WTC11 (cell line): ENCODE measurements at regions not wholly inside any gene's neighbourhood (a gene's known extent, or its start where the extent isn't known, plus 50 kb on each side); places are given as distances from the start of the nearest gene placed in this dataset.

ENCODE experiments used
- ATAC-seq: fragments of 200-7000 bp; cut with Tn5 transposase; 2 replicates; pipeline ENCODE4 v1.10.0; 2021; ENCODE audit warnings: mild to moderate bottlenecking, moderate library complexity
- CTCF ChIA-PET: fragments of 300-600 bp; sonication (Branson Sonifier 250); formaldehyde crosslinking; loops from one replicate; lab custom pipeline; 2021; ENCODE audit warnings: antibody characterized with exemption; lab: Charles Lee
- POLR2A ChIA-PET: fragments of 350-600 bp; sonication (Branson Sonifier 250); formaldehyde crosslinking; loops from one replicate; lab custom pipeline; 2021; ENCODE audit warnings: antibody characterized with exemption; lab: Charles Lee
- DNase-seq: peaks from one replicate; pipeline ENCODE4 v3.0.0; 2021; ENCODE audit warnings: low spot score
- H3K27ac Mint-ChIP-seq: 2 replicates; pipeline ENCODE4 v1.8.0; 2021; ENCODE audit warnings: mixed read lengths
- H3K27me3 Mint-ChIP-seq: 2 replicates; pipeline ENCODE4 v1.8.0; 2021; ENCODE audit warnings: low read depth, mild to moderate bottlenecking, moderate library complexity, mixed read lengths
- H3K36me3 Mint-ChIP-seq: 2 replicates; pipeline ENCODE4 v1.8.0; 2021; ENCODE audit warnings: mixed read lengths
- H3K4me1 Mint-ChIP-seq: 2 replicates; pipeline ENCODE4 v1.8.0; 2022; ENCODE audit warnings: mixed read lengths
- H3K4me3 Mint-ChIP-seq: 2 replicates; pipeline ENCODE4 v1.8.0; 2021; ENCODE audit warnings: mild to moderate bottlenecking, moderate library complexity, mixed read lengths
- H3K9me3 Mint-ChIP-seq: 2 replicates; pipeline ENCODE4 v1.8.0; 2021; ENCODE audit warnings: mixed read lengths
- ETV6 ChIP-seq: sonication (generic); formaldehyde crosslinking; IDR thresholded peaks from 2 replicates; pipeline ENCODE4 v1.8.1; 2022; ENCODE audit warnings: mild to moderate bottlenecking, missing genetic modification reagents
- GABPB1 ChIP-seq: sonication (generic); formaldehyde crosslinking; IDR thresholded peaks from 2 replicates; pipeline ENCODE4 v1.8.1; 2023; ENCODE audit warnings: mild to moderate bottlenecking, missing genetic modification reagents
- GRHL2 ChIP-seq: fragments of 250-450 bp; sonication (Bioruptor Pico); IDR thresholded peaks from 2 replicates; pipeline ENCODE4 v1.8.0; 2022; ENCODE audit warnings: mild to moderate bottlenecking, moderate library complexity; ENCODE audit not compliant: insufficient replicate concordance, severe bottlenecking
- JAZF1 ChIP-seq: fragments of 250-450 bp; sonication (Bioruptor Pico); IDR thresholded peaks from 2 replicates; pipeline ENCODE4 v1.9.0; 2021; ENCODE audit warnings: moderate library complexity, mild to moderate bottlenecking, inconsistent platforms
- KAT7 ChIP-seq: sonication (generic); formaldehyde crosslinking; IDR thresholded peaks from 2 replicates; pipeline ENCODE4 v1.8.1; 2023; ENCODE audit warnings: missing genetic modification reagents, mild to moderate bottlenecking, borderline replicate concordance
- NR3C1 ChIP-seq: sonication (generic); formaldehyde crosslinking; conservative IDR thresholded peaks from 2 replicates; pipeline ENCODE4 v1.8.1; 2023; ENCODE audit warnings: low read depth, mild to moderate bottlenecking, missing genetic modification reagents
- RORB ChIP-seq: fragments of 250-450 bp; sonication (Bioruptor Pico); IDR thresholded peaks from 2 replicates; pipeline ENCODE4 v1.9.0; 2021; ENCODE audit warnings: mild to moderate bottlenecking
- SMAD4 ChIP-seq: sonication (generic); formaldehyde crosslinking; IDR thresholded peaks from 2 replicates; pipeline ENCODE4 v1.8.0; 2022; ENCODE audit warnings: mild to moderate bottlenecking, missing genetic modification reagents
- ZNF121 ChIP-seq: sonication (generic); formaldehyde crosslinking; IDR thresholded peaks from 2 replicates; pipeline ENCODE4 v1.8.0; 2023; ENCODE audit warnings: missing genetic modification reagents
- ZNF138 ChIP-seq: sonication (generic); formaldehyde crosslinking; conservative IDR thresholded peaks from 2 replicates; pipeline ENCODE4 v1.8.1; 2022; ENCODE audit warnings: mild to moderate bottlenecking, moderate library complexity, missing genetic modification reagents
- ZNF263 ChIP-seq: sonication (generic); formaldehyde crosslinking; IDR thresholded peaks from 2 replicates; pipeline ENCODE4 v1.8.1; 2022; ENCODE audit warnings: low read depth, mild to moderate bottlenecking, moderate library complexity, missing genetic modification reagents
- TF ChIP-seq, protein P1 (sequence below): fragments of 200-600 bp; IDR thresholded peaks from 2 replicates; pipeline ENCODE4 v1.8.0; 2022; ENCODE audit warnings: antibody characterized with exemption
- TF ChIP-seq, protein P2 (sequence below): sonication (generic); formaldehyde crosslinking; conservative IDR thresholded peaks from 2 replicates; pipeline ENCODE4 v1.8.1; 2023; ENCODE audit warnings: mild to moderate bottlenecking, low read depth, missing genetic modification reagents, moderate library complexity
- TF ChIP-seq, protein P3 (sequence below): sonication (generic); formaldehyde crosslinking; IDR thresholded peaks from 2 replicates; pipeline ENCODE4 v1.8.1; 2023; ENCODE audit warnings: mild to moderate bottlenecking, missing genetic modification reagents
- TF ChIP-seq, protein P4 (sequence below): sonication (generic); formaldehyde crosslinking; IDR thresholded peaks from 2 replicates; pipeline ENCODE4 v1.8.0; 2023; ENCODE audit warnings: mild to moderate bottlenecking, missing genetic modification reagents
- TF ChIP-seq, protein P5 (sequence below): fragments of 250-450 bp; sonication (Bioruptor Pico); IDR thresholded peaks from 2 replicates; pipeline ENCODE4 v2.1.2; 2022; ENCODE audit warnings: mild to moderate bottlenecking, moderate library complexity
- TF ChIP-seq, protein P6 (sequence below): sonication (generic); formaldehyde crosslinking; IDR thresholded peaks from 2 replicates; pipeline ENCODE4 v1.8.0; 2023; ENCODE audit warnings: missing genetic modification reagents, mild to moderate bottlenecking, borderline replicate concordance
- TF ChIP-seq, protein P7 (sequence below): sonication (generic); formaldehyde crosslinking; IDR thresholded peaks from 2 replicates; pipeline ENCODE4 v1.8.1; 2023; ENCODE audit warnings: mild to moderate bottlenecking, missing genetic modification reagents
- TF ChIP-seq, protein P8 (sequence below): fragments of 250-450 bp; sonication (Bioruptor Pico); IDR thresholded peaks from 2 replicates; pipeline ENCODE4 v1.9.0; 2021; ENCODE audit warnings: mild to moderate bottlenecking

DNA sequence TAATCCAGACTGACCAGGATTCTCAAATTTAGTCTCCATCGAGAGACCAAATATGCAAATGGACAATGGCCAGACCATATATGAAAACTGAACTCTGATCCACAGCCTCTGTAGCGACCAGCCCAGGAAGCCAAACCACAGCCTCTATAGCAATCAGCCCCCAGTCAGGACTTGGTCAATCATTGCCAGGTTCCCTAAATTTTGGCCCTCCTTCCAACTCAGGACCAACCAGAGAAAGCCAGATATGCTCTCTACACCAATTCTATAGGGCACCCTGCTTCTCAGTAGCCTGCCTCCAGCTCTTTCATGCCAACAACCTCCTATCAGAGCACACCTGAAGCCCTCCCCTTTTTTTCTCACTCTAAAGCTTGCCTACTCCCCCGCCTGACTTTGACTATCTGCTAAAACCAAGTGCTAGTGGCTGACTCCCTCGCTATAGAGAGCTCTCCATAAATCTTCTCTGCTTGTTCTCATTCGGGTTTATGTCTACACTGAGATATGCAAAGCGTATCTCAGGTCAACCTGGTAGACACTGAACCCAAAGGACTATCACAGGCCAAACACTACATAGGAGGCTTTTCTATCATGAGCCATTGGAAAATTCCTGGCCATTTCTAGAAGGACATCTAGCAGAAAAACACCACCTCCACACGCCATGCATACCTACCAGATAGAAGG, 110.5 kb upstream of the FUT8 start:
- no peak for ATAC-seq

More for the DNA sequence above, 110.5 kb upstream of the FUT8 start:
- TF ChIP-seq, protein P1, sequence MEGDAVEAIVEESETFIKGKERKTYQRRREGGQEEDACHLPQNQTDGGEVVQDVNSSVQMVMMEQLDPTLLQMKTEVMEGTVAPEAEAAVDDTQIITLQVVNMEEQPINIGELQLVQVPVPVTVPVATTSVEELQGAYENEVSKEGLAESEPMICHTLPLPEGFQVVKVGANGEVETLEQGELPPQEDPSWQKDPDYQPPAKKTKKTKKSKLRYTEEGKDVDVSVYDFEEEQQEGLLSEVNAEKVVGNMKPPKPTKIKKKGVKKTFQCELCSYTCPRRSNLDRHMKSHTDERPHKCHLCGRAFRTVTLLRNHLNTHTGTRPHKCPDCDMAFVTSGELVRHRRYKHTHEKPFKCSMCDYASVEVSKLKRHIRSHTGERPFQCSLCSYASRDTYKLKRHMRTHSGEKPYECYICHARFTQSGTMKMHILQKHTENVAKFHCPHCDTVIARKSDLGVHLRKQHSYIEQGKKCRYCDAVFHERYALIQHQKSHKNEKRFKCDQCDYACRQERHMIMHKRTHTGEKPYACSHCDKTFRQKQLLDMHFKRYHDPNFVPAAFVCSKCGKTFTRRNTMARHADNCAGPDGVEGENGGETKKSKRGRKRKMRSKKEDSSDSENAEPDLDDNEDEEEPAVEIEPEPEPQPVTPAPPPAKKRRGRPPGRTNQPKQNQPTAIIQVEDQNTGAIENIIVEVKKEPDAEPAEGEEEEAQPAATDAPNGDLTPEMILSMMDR, result no peak
- TF ChIP-seq JAZF1 (CRISPR knock-in tag) (no peak), ETV6 (CRISPR knock-in tag) (no peak), GABPB1 (no peak), RORB (CRISPR knock-in tag) (no peak), NR3C1 (CRISPR knock-in tag) (no peak), GRHL2 (CRISPR knock-in tag) (no peak), SMAD4 (no peak), ZNF138 (CRISPR knock-in tag) (no peak), ZNF263 (no peak), KAT7 (CRISPR knock-in tag) (no peak), ZNF121 (CRISPR knock-in tag) (no peak)
- TF ChIP-seq, protein P2, sequence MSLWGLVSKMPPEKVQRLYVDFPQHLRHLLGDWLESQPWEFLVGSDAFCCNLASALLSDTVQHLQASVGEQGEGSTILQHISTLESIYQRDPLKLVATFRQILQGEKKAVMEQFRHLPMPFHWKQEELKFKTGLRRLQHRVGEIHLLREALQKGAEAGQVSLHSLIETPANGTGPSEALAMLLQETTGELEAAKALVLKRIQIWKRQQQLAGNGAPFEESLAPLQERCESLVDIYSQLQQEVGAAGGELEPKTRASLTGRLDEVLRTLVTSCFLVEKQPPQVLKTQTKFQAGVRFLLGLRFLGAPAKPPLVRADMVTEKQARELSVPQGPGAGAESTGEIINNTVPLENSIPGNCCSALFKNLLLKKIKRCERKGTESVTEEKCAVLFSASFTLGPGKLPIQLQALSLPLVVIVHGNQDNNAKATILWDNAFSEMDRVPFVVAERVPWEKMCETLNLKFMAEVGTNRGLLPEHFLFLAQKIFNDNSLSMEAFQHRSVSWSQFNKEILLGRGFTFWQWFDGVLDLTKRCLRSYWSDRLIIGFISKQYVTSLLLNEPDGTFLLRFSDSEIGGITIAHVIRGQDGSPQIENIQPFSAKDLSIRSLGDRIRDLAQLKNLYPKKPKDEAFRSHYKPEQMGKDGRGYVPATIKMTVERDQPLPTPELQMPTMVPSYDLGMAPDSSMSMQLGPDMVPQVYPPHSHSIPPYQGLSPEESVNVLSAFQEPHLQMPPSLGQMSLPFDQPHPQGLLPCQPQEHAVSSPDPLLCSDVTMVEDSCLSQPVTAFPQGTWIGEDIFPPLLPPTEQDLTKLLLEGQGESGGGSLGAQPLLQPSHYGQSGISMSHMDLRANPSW (CRISPR knock-in tag), result no peak
- TF ChIP-seq, protein P3, sequence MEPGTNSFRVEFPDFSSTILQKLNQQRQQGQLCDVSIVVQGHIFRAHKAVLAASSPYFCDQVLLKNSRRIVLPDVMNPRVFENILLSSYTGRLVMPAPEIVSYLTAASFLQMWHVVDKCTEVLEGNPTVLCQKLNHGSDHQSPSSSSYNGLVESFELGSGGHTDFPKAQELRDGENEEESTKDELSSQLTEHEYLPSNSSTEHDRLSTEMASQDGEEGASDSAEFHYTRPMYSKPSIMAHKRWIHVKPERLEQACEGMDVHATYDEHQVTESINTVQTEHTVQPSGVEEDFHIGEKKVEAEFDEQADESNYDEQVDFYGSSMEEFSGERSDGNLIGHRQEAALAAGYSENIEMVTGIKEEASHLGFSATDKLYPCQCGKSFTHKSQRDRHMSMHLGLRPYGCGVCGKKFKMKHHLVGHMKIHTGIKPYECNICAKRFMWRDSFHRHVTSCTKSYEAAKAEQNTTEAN (CRISPR knock-in tag), result no peak
- TF ChIP-seq, protein P4, sequence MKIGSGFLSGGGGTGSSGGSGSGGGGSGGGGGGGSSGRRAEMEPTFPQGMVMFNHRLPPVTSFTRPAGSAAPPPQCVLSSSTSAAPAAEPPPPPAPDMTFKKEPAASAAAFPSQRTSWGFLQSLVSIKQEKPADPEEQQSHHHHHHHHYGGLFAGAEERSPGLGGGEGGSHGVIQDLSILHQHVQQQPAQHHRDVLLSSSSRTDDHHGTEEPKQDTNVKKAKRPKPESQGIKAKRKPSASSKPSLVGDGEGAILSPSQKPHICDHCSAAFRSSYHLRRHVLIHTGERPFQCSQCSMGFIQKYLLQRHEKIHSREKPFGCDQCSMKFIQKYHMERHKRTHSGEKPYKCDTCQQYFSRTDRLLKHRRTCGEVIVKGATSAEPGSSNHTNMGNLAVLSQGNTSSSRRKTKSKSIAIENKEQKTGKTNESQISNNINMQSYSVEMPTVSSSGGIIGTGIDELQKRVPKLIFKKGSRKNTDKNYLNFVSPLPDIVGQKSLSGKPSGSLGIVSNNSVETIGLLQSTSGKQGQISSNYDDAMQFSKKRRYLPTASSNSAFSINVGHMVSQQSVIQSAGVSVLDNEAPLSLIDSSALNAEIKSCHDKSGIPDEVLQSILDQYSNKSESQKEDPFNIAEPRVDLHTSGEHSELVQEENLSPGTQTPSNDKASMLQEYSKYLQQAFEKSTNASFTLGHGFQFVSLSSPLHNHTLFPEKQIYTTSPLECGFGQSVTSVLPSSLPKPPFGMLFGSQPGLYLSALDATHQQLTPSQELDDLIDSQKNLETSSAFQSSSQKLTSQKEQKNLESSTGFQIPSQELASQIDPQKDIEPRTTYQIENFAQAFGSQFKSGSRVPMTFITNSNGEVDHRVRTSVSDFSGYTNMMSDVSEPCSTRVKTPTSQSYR (CRISPR knock-in tag), result no peak
- TF ChIP-seq, protein P5, sequence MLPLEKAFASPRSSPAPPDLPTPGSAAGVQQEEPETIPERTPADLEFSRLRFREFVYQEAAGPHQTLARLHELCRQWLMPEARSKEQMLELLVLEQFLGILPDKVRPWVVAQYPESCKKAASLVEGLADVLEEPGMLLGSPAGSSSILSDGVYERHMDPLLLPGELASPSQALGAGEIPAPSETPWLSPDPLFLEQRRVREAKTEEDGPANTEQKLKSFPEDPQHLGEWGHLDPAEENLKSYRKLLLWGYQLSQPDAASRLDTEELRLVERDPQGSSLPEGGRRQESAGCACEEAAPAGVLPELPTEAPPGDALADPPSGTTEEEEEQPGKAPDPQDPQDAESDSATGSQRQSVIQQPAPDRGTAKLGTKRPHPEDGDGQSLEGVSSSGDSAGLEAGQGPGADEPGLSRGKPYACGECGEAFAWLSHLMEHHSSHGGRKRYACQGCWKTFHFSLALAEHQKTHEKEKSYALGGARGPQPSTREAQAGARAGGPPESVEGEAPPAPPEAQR (CRISPR knock-in tag), result no peak
- TF ChIP-seq, protein P6, sequence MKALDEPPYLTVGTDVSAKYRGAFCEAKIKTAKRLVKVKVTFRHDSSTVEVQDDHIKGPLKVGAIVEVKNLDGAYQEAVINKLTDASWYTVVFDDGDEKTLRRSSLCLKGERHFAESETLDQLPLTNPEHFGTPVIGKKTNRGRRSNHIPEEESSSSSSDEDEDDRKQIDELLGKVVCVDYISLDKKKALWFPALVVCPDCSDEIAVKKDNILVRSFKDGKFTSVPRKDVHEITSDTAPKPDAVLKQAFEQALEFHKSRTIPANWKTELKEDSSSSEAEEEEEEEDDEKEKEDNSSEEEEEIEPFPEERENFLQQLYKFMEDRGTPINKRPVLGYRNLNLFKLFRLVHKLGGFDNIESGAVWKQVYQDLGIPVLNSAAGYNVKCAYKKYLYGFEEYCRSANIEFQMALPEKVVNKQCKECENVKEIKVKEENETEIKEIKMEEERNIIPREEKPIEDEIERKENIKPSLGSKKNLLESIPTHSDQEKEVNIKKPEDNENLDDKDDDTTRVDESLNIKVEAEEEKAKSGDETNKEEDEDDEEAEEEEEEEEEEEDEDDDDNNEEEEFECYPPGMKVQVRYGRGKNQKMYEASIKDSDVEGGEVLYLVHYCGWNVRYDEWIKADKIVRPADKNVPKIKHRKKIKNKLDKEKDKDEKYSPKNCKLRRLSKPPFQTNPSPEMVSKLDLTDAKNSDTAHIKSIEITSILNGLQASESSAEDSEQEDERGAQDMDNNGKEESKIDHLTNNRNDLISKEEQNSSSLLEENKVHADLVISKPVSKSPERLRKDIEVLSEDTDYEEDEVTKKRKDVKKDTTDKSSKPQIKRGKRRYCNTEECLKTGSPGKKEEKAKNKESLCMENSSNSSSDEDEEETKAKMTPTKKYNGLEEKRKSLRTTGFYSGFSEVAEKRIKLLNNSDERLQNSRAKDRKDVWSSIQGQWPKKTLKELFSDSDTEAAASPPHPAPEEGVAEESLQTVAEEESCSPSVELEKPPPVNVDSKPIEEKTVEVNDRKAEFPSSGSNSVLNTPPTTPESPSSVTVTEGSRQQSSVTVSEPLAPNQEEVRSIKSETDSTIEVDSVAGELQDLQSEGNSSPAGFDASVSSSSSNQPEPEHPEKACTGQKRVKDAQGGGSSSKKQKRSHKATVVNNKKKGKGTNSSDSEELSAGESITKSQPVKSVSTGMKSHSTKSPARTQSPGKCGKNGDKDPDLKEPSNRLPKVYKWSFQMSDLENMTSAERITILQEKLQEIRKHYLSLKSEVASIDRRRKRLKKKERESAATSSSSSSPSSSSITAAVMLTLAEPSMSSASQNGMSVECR, result no peak
- TF ChIP-seq, protein P7, sequence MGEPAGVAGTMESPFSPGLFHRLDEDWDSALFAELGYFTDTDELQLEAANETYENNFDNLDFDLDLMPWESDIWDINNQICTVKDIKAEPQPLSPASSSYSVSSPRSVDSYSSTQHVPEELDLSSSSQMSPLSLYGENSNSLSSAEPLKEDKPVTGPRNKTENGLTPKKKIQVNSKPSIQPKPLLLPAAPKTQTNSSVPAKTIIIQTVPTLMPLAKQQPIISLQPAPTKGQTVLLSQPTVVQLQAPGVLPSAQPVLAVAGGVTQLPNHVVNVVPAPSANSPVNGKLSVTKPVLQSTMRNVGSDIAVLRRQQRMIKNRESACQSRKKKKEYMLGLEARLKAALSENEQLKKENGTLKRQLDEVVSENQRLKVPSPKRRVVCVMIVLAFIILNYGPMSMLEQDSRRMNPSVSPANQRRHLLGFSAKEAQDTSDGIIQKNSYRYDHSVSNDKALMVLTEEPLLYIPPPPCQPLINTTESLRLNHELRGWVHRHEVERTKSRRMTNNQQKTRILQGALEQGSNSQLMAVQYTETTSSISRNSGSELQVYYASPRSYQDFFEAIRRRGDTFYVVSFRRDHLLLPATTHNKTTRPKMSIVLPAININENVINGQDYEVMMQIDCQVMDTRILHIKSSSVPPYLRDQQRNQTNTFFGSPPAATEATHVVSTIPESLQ, result no peak
- TF ChIP-seq, protein P8, sequence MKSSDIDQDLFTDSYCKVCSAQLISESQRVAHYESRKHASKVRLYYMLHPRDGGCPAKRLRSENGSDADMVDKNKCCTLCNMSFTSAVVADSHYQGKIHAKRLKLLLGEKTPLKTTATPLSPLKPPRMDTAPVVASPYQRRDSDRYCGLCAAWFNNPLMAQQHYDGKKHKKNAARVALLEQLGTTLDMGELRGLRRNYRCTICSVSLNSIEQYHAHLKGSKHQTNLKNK (CRISPR knock-in tag), result no peak
- Mint-ChIP-seq H3K4me3 (no peak overlapping the region), H3K9me3 (no peaks in the 10 kb centered on the region), H3K27me3 (peaks cover 2% of the 10 kb centered on the region; the same call in 1 of the 2 replicates), H3K27ac (no peak overlapping the region), H3K36me3 (no peaks in the 10 kb centered on the region), H3K4me1 (peaks cover 26% of the 10 kb centered on the region)
- DNase-seq, result no peak
- CTCF ChIA-PET, result no interaction called here
- POLR2A ChIA-PET, result no interaction called here
